ENCODE measurements at regions not wholly inside any gene's neighbourhood (a gene's known extent, or its start where the extent isn't known, plus 50 kb on each side); places are given as distances from the start of the nearest gene placed in this dataset.
A peak's percentile ranks its signal among the peaks of the same experiment; 100 is the strongest.

GRCh38 chr7:10802011-10802410, 171.7 kb upstream of the PHF14 start:
- no peak for ATAC-seq

- no peak for ATAC-seq
Observed at GRCh38 chr7:10802526-10802925, 171.1 kb upstream of the PHF14 start.

- no peak for ATAC-seq
Observed at GRCh38 chr7:10803720-10804119, 170.0 kb upstream of the PHF14 start.

- no peak for ATAC-seq
Observed at GRCh38 chr7:10804770-10805169, 168.9 kb upstream of the PHF14 start.

- no peak for ATAC-seq
Observed at GRCh38 chr7:10815546-10815945, 158.1 kb upstream of the PHF14 start.

- no peak for ATAC-seq
Observed at GRCh38 chr7:10821156-10821555, 152.5 kb upstream of the PHF14 start.

GRCh38 chr7:10824154-10824553, 149.5 kb upstream of the PHF14 start:
- ATAC-seq: no peak

GRCh38 chr7:10838228-10838627, 135.4 kb upstream of the PHF14 start:
- no peak for ATAC-seq

- ATAC-seq: no peak
Observed at GRCh38 chr7:10845225-10845624, 128.4 kb upstream of the PHF14 start.

- no peak for ATAC-seq
Observed at GRCh38 chr7:10855583-10855982, 118.1 kb upstream of the PHF14 start.

GRCh38 chr7:10860516-10860915, 113.2 kb upstream of the PHF14 start:
- ATAC-seq: no peak

- ATAC-seq: no peak
Observed at GRCh38 chr7:10863476-10863875, 110.2 kb upstream of the PHF14 start.

- ATAC-seq: no peak
Observed at GRCh38 chr7:10874666-10875065, 99.0 kb upstream of the PHF14 start.

GRCh38 chr7:10875080-10875479, 98.6 kb upstream of the PHF14 start:
- no peak for ATAC-seq

- peak in 1 of 2 donors; percentile 15 for ATAC-seq
Observed at GRCh38 chr7:10888861-10889260, 84.8 kb upstream of the PHF14 start.

- ATAC-seq: peak; percentile 72
Observed at GRCh38 chr7:10889266-10889898, 84.3 kb upstream of the PHF14 start.

GRCh38 chr7:10908600-10908999, 65.1 kb upstream of the PHF14 start:
- no peak for ATAC-seq

GRCh38 chr7:10910447-10910846, 63.2 kb upstream of the PHF14 start:
- ATAC-seq: no peak

- ATAC-seq: no peak
Observed at GRCh38 chr7:10912077-10912476, 61.6 kb upstream of the PHF14 start.

GRCh38 chr7:10913457-10913856, 60.2 kb upstream of the PHF14 start:
- ATAC-seq: no peak

- ATAC-seq: no peak
Observed at GRCh38 chr7:10918093-10918590, 55.5 kb upstream of the PHF14 start.

- no peak for ATAC-seq
Observed at GRCh38 chr7:10919923-10920322, 53.7 kb upstream of the PHF14 start.
